SU-DHL-6 (cell line): ENCODE measurements at regions not wholly inside any gene's neighbourhood (a gene's known extent, or its start where the extent isn't known, plus 50 kb on each side); places are given as distances from the start of the nearest gene placed in this dataset.

Experiments
- CTCF ChIP-seq: fragments of 200-600 bp; sonication (generic); IDR thresholded peaks from one replicate; pipeline ENCODE4 v1.5.1; 2017; ENCODE audit warnings: antibody characterized with exemption, mild to moderate bottlenecking, low read length, moderate library complexity; ENCODE audit not compliant: insufficient read depth, poor library complexity, severe bottlenecking
- EZH2phosphoT487 ChIP-seq: fragments of 200-600 bp; sonication (generic), shearing (Covaris generic); conservative IDR thresholded peaks from 2 replicates; pipeline ENCODE4 v1.6.1; 2018; ENCODE audit warnings: mild to moderate bottlenecking, antibody characterized with exemption, low read length, moderate library complexity, mixed read lengths

GRCh38 chr16:82541103-82541502 lies 85.7 kb upstream of the CDH13 start:
- TF ChIP-seq CTCF = no peak
- TF ChIP-seq EZH2phosphoT487 = no peak
